Aorta (tissue), 5 donors: ENCODE measurements at regions not wholly inside any gene's neighbourhood (a gene's known extent, or its start where the extent isn't known, plus 50 kb on each side); places are given as distances from the start of the nearest gene placed in this dataset.

Experiments used
- ATAC-seq: fragments of 200-7000 bp; cut with Tn5 transposase; one replicate; pipeline ENCODE4 v1.9.1; 2022; ENCODE audit warnings: moderate library complexity; ENCODE audit not compliant: low FRiP score
- DNase-seq, 2 donors: peaks; one replicate each; pipeline ENCODE4 v3.0.0-alpha.2; 2020
- H3K27ac ChIP-seq, 2 donors: one replicate each; pipeline ENCODE4 v1.5.1; 2013; ENCODE audit warnings: low read length in 2 of 2, mild to moderate bottlenecking in 2 of 2, moderate library complexity in 2 of 2, control low read depth in 1 of 2, inconsistent platforms in 1 of 2, low read depth in 1 of 2
- H3K27me3 ChIP-seq, 2 donors: one replicate each; pipeline ENCODE4 v1.6.1; 2013; ENCODE audit warnings: control low read depth in 1 of 2, low read length in 1 of 2, mild to moderate bottlenecking in 1 of 2, moderate library complexity in 1 of 2; ENCODE audit not compliant: insufficient read depth in 2 of 2, control insufficient read depth in 1 of 2
- H3K36me3 ChIP-seq, 2 donors: one replicate each; pipeline ENCODE4 v1.6.1; 2013; ENCODE audit warnings: control low read depth in 1 of 2, low read length in 1 of 2, mild to moderate bottlenecking in 1 of 2; ENCODE audit not compliant: insufficient read depth in 2 of 2, control insufficient read depth in 1 of 2
- H3K4me1 ChIP-seq, 2 donors: one replicate each; pipeline ENCODE4 v1.6.1; 2013; ENCODE audit warnings: low read length in 2 of 2, control low read depth in 1 of 2, mild to moderate bottlenecking in 1 of 2, moderate library complexity in 1 of 2; ENCODE audit not compliant: insufficient read depth in 2 of 2, control insufficient read depth in 1 of 2
- H3K4me3 ChIP-seq, 2 donors: one replicate each; pipeline ENCODE4 v1.5.1; 2013; ENCODE audit warnings: low read length in 2 of 2, control low read depth in 1 of 2, mild to moderate bottlenecking in 1 of 2
- H3K9me3 ChIP-seq: one replicate; pipeline ENCODE4 v1.6.1; 2013; ENCODE audit warnings: mild to moderate bottlenecking, low read length; ENCODE audit not compliant: control insufficient read depth
- WGBS, 2 donors: extraction: QIAGEN DNeasy Blood & Tissue Kit; methylation state at CpG; one replicate each; pipeline ENCODE4 v1.1.7; 2013; 5-methylcytosine and 5-hydroxymethylcytosine counted together
- intact Hi-C, 2 donors: fragments of 100-400 bp; cut with DNase I; formaldehyde crosslinking; loops; one replicate each; pipeline versions ENCODE4 v1.14.2 to v1.15.0; 2022
- donor health status: healthy with polysubstance abuse.
- donor health status: Bipolar disorder and iron deficiency.
- donor health status: DM: no; HTN: no; CAD: no.
- donor health status: DM: no; HTN: no; CAD: no.
- donor health status: DM: yes; HTN: yes; CAD: no.

DNA sequence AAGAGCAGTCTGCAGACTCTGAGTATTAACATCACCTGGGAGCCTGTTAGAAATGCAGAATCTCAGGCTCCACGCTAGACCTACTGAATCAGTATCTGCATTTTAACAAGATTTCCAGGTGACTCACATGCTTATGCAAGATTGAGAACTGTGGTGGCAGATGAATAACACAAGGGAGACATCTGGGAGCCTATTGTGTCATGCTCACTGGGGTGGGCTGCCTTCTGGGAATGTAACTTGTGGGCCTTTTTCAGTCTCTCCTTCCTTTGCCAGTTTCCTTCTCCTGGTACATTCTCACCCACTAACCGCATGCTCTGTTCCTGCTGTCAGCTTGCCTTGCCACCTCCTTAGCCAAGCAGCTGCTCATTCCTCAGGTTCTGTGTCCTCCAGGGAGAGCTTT lies 176.6 kb upstream of the C9orf72 start:
- no peak overlapping the region for H3K27ac ChIP-seq
- no peaks in the 10 kb centered on the region for H3K27me3 ChIP-seq
- intact Hi-C loops, result no loop called here
- no peaks in the 10 kb centered on the region for H3K9me3 ChIP-seq
- ATAC-seq, result no peak
- DNase-seq, result no peak
- no peaks in the 10 kb centered on the region for H3K36me3 ChIP-seq
- 30 to 53% methylated on average over 2 of the region's 2 CpGs for WGBS, 2 donors
- no peaks in the 10 kb centered on the region for H3K4me1 ChIP-seq
- H3K4me3 ChIP-seq, result no peak overlapping the region

- H3K36me3 ChIP-seq, result no peaks in the 10 kb centered on the region
Observed at GRCh38 chr9:27750566-27750965, 177.3 kb upstream of the C9orf72 start.

GRCh38 chr9:27752069-27752468 lies 178.8 kb upstream of the C9orf72 start:
- Histone ChIP-seq H3K9me3 (no peaks in the 10 kb centered on the region), H3K4me1 (no peaks in the 10 kb centered on the region), H3K4me3 (no peak overlapping the region), H3K36me3 (no peaks in the 10 kb centered on the region), H3K27me3 (no peaks in the 10 kb centered on the region), H3K27ac (no peak overlapping the region)
- intact Hi-C loops, result no loop called here
- no peak for ATAC-seq
- DNase-seq, result no peak
- WGBS, 2 donors, result 79 to 86% methylated on average over 4 of the region's 4 CpGs

More at GRCh38 chr9:27750566-27750965, 177.3 kb upstream of the C9orf72 start:
- Histone ChIP-seq H3K4me1 (no peaks in the 10 kb centered on the region), H3K27me3 (no peaks in the 10 kb centered on the region), H3K9me3 (no peaks in the 10 kb centered on the region), H3K4me3 (no peak overlapping the region), H3K27ac (no peak overlapping the region)
- DNase-seq (no peak), ATAC-seq (no peak)
- WGBS, 2 donors, result 71 to 75% methylated on average over 3 of the region's 3 CpGs
- intact Hi-C loops, result no loop called here

DNA sequence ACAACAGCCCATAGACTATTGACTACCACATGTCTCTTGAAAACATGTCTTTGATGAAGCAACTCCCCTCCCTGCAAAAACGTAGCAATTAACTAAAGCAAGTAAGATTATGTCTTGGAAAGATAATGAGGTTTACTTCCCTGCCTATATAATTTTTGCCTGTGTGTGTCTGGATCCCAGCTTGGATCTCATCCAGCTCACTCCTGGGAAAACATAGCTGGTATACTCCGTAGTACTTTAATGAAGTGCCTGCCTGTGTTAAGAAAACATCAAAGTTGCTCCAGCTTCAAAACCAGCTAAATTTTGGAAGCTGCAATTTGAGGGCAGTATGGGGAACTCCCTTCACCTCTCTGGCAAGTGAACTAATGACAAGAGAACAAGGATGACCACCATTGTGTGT lies 182.6 kb upstream of the C9orf72 start:
- Histone ChIP-seq H3K36me3 (no peaks in the 10 kb centered on the region), H3K4me1 (no peaks in the 10 kb centered on the region), H3K27me3 (no peaks in the 10 kb centered on the region), H3K4me3 (no peak overlapping the region), H3K27ac (no peak overlapping the region), H3K9me3 (no peaks in the 10 kb centered on the region)
- 14 to 18% methylated on average over 2 of the region's 2 CpGs for WGBS, 2 donors
- ATAC-seq (no peak), DNase-seq (no peak)
- intact Hi-C loops, result no loop called here

DNA sequence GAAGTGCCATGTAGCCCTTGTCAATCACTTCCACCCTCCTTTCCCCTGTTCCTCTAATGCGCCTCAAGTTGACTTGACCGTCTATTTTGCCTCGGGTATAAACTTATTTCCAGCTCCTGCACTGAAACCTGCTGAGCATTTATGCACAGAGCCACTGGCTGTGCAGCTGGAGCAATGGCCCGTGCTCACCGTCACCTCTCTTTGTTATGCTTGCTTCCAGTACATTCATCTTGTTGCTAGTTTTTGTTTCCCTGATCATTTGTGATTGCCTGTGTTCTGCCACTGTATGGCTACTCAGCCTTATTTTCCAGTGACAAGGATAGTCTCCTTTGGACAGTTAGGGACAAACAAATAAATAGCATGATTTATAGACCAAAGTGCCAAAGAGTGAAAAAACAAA lies 183.1 kb upstream of the C9orf72 start:
- intact Hi-C loops, result no loop called here
- H3K9me3 ChIP-seq, result no peaks in the 10 kb centered on the region
- H3K27ac ChIP-seq, result no peak overlapping the region
- no peak overlapping the region for H3K4me3 ChIP-seq
- H3K4me1 ChIP-seq, result no peaks in the 10 kb centered on the region
- ATAC-seq (no peak), DNase-seq (no peak)
- 68 to 72% methylated on average over 5 of the region's 5 CpGs for WGBS, 2 donors
- no peaks in the 10 kb centered on the region for H3K27me3 ChIP-seq
- no peaks in the 10 kb centered on the region for H3K36me3 ChIP-seq

DNA sequence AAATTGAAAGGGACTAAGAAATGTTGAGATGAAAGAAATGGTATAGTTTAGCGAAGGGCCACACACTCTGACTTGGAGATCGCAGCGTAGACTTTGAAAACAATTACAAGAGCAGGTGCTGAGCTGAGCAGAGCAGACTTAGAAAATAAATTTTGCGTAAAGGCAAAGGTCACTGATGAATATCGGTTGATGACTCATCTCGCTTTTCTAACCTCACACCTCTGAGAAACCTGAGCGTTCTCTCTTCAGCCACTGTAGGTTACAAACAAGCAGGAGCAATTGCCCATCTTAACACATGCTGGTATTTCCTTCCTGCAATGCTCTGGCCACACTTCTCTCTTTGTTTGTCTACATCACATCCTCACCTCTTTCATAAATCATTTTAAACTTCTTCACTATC lies 190.6 kb upstream of the C9orf72 start:
- Histone ChIP-seq H3K36me3 (no peaks in the 10 kb centered on the region), H3K9me3 (no peaks in the 10 kb centered on the region), H3K4me3 (no peak overlapping the region), H3K27me3 (no peaks in the 10 kb centered on the region), H3K27ac (no peak overlapping the region), H3K4me1 (no peaks in the 10 kb centered on the region)
- WGBS, 2 donors, result 89% methylated on average over 7 of the region's 7 CpGs
- intact Hi-C loops, result no loop called here
- ATAC-seq (no peak), DNase-seq (no peak)

DNA sequence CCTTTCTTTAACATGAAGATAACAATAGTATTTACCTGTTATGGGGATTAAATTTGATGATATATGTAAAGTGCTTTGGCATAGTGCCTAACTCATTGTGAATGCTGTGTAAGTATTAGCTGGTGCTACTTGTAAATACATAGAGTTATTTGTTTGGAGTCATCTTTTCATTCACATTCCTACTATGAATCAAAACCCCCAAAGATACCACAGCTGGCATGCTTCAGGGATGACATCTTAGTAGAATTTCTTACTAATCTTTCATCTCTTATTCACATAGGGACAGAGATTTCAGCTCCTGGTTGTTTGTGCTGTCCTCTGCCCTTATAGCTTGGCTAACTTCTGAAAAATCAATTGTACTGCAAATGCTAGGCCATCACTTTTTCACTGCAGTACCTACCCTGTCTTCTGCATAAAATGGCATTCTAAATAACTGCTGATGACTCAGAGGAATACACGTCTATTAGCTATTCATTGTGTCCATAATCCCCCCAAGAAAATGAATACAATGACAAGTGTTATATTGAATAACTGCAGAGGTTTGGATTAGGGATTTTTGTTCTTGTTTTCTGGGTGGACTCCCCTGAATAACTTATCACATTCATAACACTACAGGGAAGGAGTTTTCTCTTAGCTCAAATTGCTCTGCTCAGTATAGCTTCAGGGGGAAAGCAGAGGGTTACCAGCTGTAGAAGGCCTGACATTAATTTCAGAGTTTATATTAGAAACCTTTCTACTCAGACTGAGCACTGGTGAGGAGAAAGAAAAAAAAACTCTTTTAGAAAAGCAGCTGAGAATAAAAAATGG lies 192.2 kb upstream of the C9orf72 start:
- H3K27me3 ChIP-seq, result no peaks in the 10 kb centered on the region
- 51 to 61% methylated on average over 1 of the region's 1 CpG for WGBS, 2 donors
- H3K36me3 ChIP-seq, result no peaks in the 10 kb centered on the region
- no peak overlapping the region for H3K27ac ChIP-seq
- intact Hi-C loops, result no loop called here
- H3K9me3 ChIP-seq, result no peaks in the 10 kb centered on the region
- ATAC-seq (no peak), DNase-seq (no peak)
- no peak overlapping the region for H3K4me3 ChIP-seq
- no peaks in the 10 kb centered on the region for H3K4me1 ChIP-seq

DNA sequence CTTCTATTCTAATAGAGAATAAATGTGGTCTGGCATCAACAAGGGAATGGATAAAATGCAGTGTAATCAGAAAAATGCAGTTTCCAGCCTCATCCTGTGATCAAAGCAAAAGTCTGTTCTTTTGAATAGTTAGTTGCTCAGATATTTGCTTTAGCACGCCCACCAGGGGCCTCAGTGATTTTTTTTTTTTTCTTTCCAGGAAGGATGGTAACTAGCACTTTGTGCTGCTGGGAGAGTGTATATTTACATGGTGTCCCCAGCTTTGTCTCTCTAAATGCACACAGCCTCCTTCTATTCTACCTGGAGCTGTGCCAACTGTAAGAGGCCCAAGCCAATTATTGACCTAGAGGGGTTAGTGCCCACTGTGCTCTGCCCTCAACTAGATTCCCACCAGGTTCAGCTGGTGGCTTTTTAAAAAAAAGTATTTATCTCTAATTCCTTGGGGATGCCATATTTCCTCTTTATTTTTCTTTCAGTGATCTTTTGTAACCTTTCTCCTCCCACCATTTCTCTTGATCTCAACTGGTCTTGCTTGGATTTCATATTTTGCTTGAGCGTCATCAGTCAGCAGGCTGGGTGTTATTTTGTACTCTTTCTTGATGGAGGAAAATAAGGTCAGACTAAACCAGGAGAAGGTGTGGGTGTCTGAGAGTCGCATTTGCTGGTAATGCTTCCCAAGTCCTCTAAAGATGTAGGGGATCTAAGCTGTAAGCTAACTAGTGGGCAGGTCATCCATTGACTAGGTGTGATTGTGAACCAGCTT lies 193.0 kb upstream of the C9orf72 start:
- no peak for ATAC-seq
- Histone ChIP-seq H3K27ac (no peak overlapping the region), H3K27me3 (no peaks in the 10 kb centered on the region), H3K4me3 (no peak overlapping the region), H3K4me1 (no peaks in the 10 kb centered on the region), H3K36me3 (no peaks in the 10 kb centered on the region), H3K9me3 (no peaks in the 10 kb centered on the region)
- 40 to 58% methylated on average over 3 of the region's 3 CpGs for WGBS, 2 donors
- no peak for DNase-seq
- intact Hi-C loops, result no loop called here

- DNase-seq (no peak), ATAC-seq (no peak)
- no peaks in the 10 kb centered on the region for H3K4me1 ChIP-seq
- intact Hi-C loops, result no loop called here
- no peaks in the 10 kb centered on the region for H3K27me3 ChIP-seq
- WGBS, 2 donors, result 76 to 79% methylated on average over 3 of the region's 3 CpGs
- no peaks in the 10 kb centered on the region for H3K9me3 ChIP-seq
- H3K27ac ChIP-seq, result no peak overlapping the region
- H3K4me3 ChIP-seq, result no peak overlapping the region
- H3K36me3 ChIP-seq, result no peaks in the 10 kb centered on the region
Observed at GRCh38 chr9:27768781-27769180, 195.5 kb upstream of the C9orf72 start.
